H9 (cell line): ENCODE measurements at regions not wholly inside any gene's neighbourhood (a gene's known extent, or its start where the extent isn't known, plus 50 kb on each side); places are given as distances from the start of the nearest gene placed in this dataset.

Experiments used
- DNase-seq: peaks from one replicate; pipeline ENCODE4 v3.0.0-alpha.2; 2017
- H2AFZ ChIP-seq: one replicate; pipeline ENCODE4 v1.6.1; 2013; ENCODE audit warnings: mild to moderate bottlenecking, low read length, control low read depth, moderate library complexity
- H2AK5ac ChIP-seq: 2 replicates; pipeline ENCODE4 v1.6.1; 2013; ENCODE audit warnings: low read length, control low read depth, mixed read lengths; ENCODE audit not compliant: insufficient read length
- H2BK120ac ChIP-seq: one replicate; pipeline ENCODE4 v1.6.1; 2013; ENCODE audit warnings: low read depth, mild to moderate bottlenecking, low read length, control low read depth, inconsistent platforms; ENCODE audit not compliant: poor library complexity, severe bottlenecking
- H2BK12ac ChIP-seq: 2 replicates; pipeline ENCODE4 v1.6.1; 2013; ENCODE audit warnings: low read length, control low read depth, mixed read lengths, low read depth; ENCODE audit not compliant: insufficient read length
- H2BK15ac ChIP-seq: 2 replicates; pipeline ENCODE4 v1.6.1; 2013; ENCODE audit warnings: low read depth, low read length, control low read depth
- H2BK20ac ChIP-seq: one replicate; pipeline ENCODE4 v1.6.1; 2013; ENCODE audit warnings: low read depth, mild to moderate bottlenecking, low read length, control low read depth, inconsistent platforms; ENCODE audit not compliant: poor library complexity, severe bottlenecking
- H2BK5ac ChIP-seq: 2 replicates; pipeline ENCODE4 v1.6.1; 2013; ENCODE audit warnings: low read length, control low read depth, mixed read lengths; ENCODE audit not compliant: insufficient read length
- H3K14ac ChIP-seq: 2 replicates; pipeline ENCODE4 v1.6.1; 2013; ENCODE audit warnings: low read length, control low read depth; ENCODE audit not compliant: insufficient read depth
- H3K18ac ChIP-seq: 2 replicates; pipeline ENCODE4 v1.6.1; 2013; ENCODE audit warnings: low read depth, mild to moderate bottlenecking, mixed read lengths, low read length, control low read depth; ENCODE audit not compliant: insufficient read length
- H3K23ac ChIP-seq: 2 replicates; pipeline ENCODE4 v1.6.1; 2013; ENCODE audit warnings: low read length, control low read depth, mixed read lengths, low read depth; ENCODE audit not compliant: insufficient read length
- H3K23me2 ChIP-seq: 2 replicates; pipeline ENCODE4 v1.6.1; 2013; ENCODE audit warnings: low read depth, mild to moderate bottlenecking, mixed read lengths, low read length, control low read depth; ENCODE audit not compliant: insufficient read length, poor library complexity, severe bottlenecking
- H3K27ac ChIP-seq: 2 replicates; pipeline ENCODE4 v1.5.1; 2013; ENCODE audit warnings: low read length, control low read depth, mixed read lengths, low read depth; ENCODE audit not compliant: insufficient read length
- H3K27me3 ChIP-seq: 2 replicates; pipeline ENCODE4 v1.6.1; 2013; ENCODE audit warnings: low read length, control low read depth, inconsistent platforms; ENCODE audit not compliant: insufficient read depth
- H3K4ac ChIP-seq: 2 replicates; pipeline ENCODE4 v1.6.1; 2013; ENCODE audit warnings: low read depth, mild to moderate bottlenecking, control low read depth, inconsistent platforms, low read length, moderate library complexity
- H3K4me1 ChIP-seq: 2 replicates; pipeline ENCODE4 v1.6.1; 2013; ENCODE audit warnings: low read length, control low read depth, inconsistent platforms; ENCODE audit not compliant: insufficient read depth
- H3K4me2 ChIP-seq: 2 replicates; pipeline ENCODE4 v1.6.1; 2013; ENCODE audit warnings: low read length, control low read depth, mixed read lengths; ENCODE audit not compliant: insufficient read length, insufficient read depth
- H3K56ac ChIP-seq: 2 replicates; pipeline ENCODE4 v1.6.1; 2013; ENCODE audit warnings: low read depth, mild to moderate bottlenecking, mixed read lengths, low read length, control low read depth; ENCODE audit not compliant: insufficient read length
- H3K79me1 ChIP-seq: 2 replicates; pipeline ENCODE4 v1.6.1; 2013; ENCODE audit warnings: low read depth, mild to moderate bottlenecking, moderate library complexity, low read length, control low read depth, inconsistent platforms; ENCODE audit not compliant: insufficient read depth, poor library complexity, severe bottlenecking
- H3K79me2 ChIP-seq: 2 replicates; pipeline ENCODE4 v1.6.1; 2013; ENCODE audit warnings: low read length, control low read depth, inconsistent platforms; ENCODE audit not compliant: insufficient read depth
- H3K9ac ChIP-seq: 2 replicates; pipeline ENCODE4 v1.6.1; 2013; ENCODE audit warnings: low read length, control low read depth, mixed read lengths; ENCODE audit not compliant: insufficient read length; ENCODE audit errors: extremely low read depth
- H3K9me3 ChIP-seq: one replicate; pipeline ENCODE4 v1.6.1; 2013; ENCODE audit warnings: low read depth, low read length, inconsistent platforms; ENCODE audit not compliant: control insufficient read depth
- H3T11ph ChIP-seq: one replicate; pipeline ENCODE4 v1.6.1; 2013; ENCODE audit warnings: mild to moderate bottlenecking, low read length, control low read depth, inconsistent platforms
- H4K20me1 ChIP-seq: one replicate; pipeline ENCODE4 v1.6.1; 2013; ENCODE audit not compliant: control insufficient read depth, insufficient read length, insufficient read depth
- H4K5ac ChIP-seq: 2 replicates; pipeline ENCODE4 v1.6.1; 2013; ENCODE audit warnings: low read depth, mild to moderate bottlenecking, mixed read lengths, low read length, control low read depth; ENCODE audit not compliant: insufficient read length
- H4K8ac ChIP-seq: replicated peaks from 2 replicates; pipeline ENCODE4 v1.6.1; 2013; ENCODE audit warnings: low read length, control low read depth, mixed read lengths, low read depth; ENCODE audit not compliant: insufficient read length
- H4K91ac ChIP-seq: 2 replicates; pipeline ENCODE4 v1.6.1; 2013; ENCODE audit warnings: low read depth, mild to moderate bottlenecking, moderate library complexity, mixed read lengths, low read length, control low read depth; ENCODE audit not compliant: insufficient read length
- H3K27ac Mint-ChIP-seq, 3 experiments: 2 replicates in 2 of 3; 3 replicates in 1 of 3; pipeline ENCODE4 v1.8.0; 2020 to 2021; ENCODE audit warnings: mixed read lengths in 3 of 3, mild to moderate bottlenecking in 1 of 3, moderate library complexity in 1 of 3
- H3K27me3 Mint-ChIP-seq: 2 replicates; pipeline ENCODE4 v1.8.0; 2021; ENCODE audit warnings: low read depth, mild to moderate bottlenecking, moderate library complexity, mixed read lengths
- H3K36me3 Mint-ChIP-seq, 3 experiments: 2 replicates in 2 of 3; 3 replicates in 1 of 3; pipeline ENCODE4 v1.8.0; 2020 to 2021; ENCODE audit warnings: low read depth in 3 of 3, mixed read lengths in 3 of 3; ENCODE audit not compliant: insufficient read depth in 1 of 3
- H3K4me1 Mint-ChIP-seq, 2 experiments: 2 replicates each; pipeline ENCODE4 v1.8.0; 2020; ENCODE audit warnings: mixed read lengths in 2 of 2
- H3K4me3 Mint-ChIP-seq, 2 experiments: 2 replicates in 1 of 2; 3 replicates in 1 of 2; pipeline ENCODE4 v1.8.0; 2020 to 2021; ENCODE audit warnings: mild to moderate bottlenecking in 2 of 2, mixed read lengths in 2 of 2, moderate library complexity in 1 of 2
- H3K9me3 Mint-ChIP-seq, 2 experiments: 2 replicates in 1 of 2; 3 replicates in 1 of 2; pipeline ENCODE4 v1.8.0; 2020; ENCODE audit warnings: mild to moderate bottlenecking in 2 of 2, mixed read lengths in 2 of 2, moderate library complexity in 1 of 2
- WGBS: extraction: QIAGEN DNeasy Blood & Tissue Kit; methylation state at CpG from one replicate; pipeline ENCODE4 v1.1.7; 2013; ENCODE audit warnings: missing lambda C conversion rate, low lambda C conversion rate, mixed read lengths; ENCODE audit not compliant: insufficient read length; ENCODE audit errors: extremely low coverage; 5-methylcytosine and 5-hydroxymethylcytosine counted together
- TF ChIP-seq, protein P1 (sequence below): fragments of 200-600 bp; sonication (generic); conservative IDR thresholded peaks from 3 replicates; pipeline ENCODE4 v1.8.0; 2021; ENCODE audit warnings: antibody characterized with exemption, mild to moderate bottlenecking

GRCh38 chr5:54702470-54702869 is 184.9 kb downstream of the SNX18 start:
- H3K27me3 ChIP-seq, result no peaks in the 10 kb centered on the region
- Mint-ChIP-seq H3K27ac (no peak overlapping the region), H3K27me3 (peaks cover 23% of the 10 kb centered on the region), H3K9me3 (no peaks in the 10 kb centered on the region), H3K4me1 (peaks cover 10 to 11% of the 10 kb centered on the region in 2 experiments), H3K36me3 (no peaks in the 10 kb centered on the region), H3K4me3 (no peak overlapping the region)
- no peaks in the 10 kb centered on the region for H4K20me1 ChIP-seq
- no peak overlapping the region for H3K56ac ChIP-seq
- H3T11ph ChIP-seq, result no peak overlapping the region
- no peak overlapping the region for H4K5ac ChIP-seq
- TF ChIP-seq, protein P1, sequence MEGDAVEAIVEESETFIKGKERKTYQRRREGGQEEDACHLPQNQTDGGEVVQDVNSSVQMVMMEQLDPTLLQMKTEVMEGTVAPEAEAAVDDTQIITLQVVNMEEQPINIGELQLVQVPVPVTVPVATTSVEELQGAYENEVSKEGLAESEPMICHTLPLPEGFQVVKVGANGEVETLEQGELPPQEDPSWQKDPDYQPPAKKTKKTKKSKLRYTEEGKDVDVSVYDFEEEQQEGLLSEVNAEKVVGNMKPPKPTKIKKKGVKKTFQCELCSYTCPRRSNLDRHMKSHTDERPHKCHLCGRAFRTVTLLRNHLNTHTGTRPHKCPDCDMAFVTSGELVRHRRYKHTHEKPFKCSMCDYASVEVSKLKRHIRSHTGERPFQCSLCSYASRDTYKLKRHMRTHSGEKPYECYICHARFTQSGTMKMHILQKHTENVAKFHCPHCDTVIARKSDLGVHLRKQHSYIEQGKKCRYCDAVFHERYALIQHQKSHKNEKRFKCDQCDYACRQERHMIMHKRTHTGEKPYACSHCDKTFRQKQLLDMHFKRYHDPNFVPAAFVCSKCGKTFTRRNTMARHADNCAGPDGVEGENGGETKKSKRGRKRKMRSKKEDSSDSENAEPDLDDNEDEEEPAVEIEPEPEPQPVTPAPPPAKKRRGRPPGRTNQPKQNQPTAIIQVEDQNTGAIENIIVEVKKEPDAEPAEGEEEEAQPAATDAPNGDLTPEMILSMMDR, result no peak
- no peak overlapping the region for H2BK5ac ChIP-seq
- no peak overlapping the region for H3K18ac ChIP-seq
- no peaks in the 10 kb centered on the region for H3K23me2 ChIP-seq
- no peak overlapping the region for H2BK15ac ChIP-seq
- H3K9me3 ChIP-seq, result no peaks in the 10 kb centered on the region
- H2BK12ac ChIP-seq, result no peak overlapping the region
- no peak overlapping the region for H3K27ac ChIP-seq
- no peaks in the 10 kb centered on the region for H3K79me2 ChIP-seq
- H3K4me1 ChIP-seq, result no peaks in the 10 kb centered on the region; the same call in none of the 2 replicates
- no peak overlapping the region for H2BK120ac ChIP-seq
- H2BK20ac ChIP-seq, result no peak overlapping the region
- no peak overlapping the region for H2AK5ac ChIP-seq
- WGBS, result no CpG with 5 or more reads among the region's 1 CpG
- no peak overlapping the region for H4K91ac ChIP-seq
- DNase-seq, result no peak
- no peak overlapping the region for H3K4ac ChIP-seq
- no peak overlapping the region for H3K23ac ChIP-seq
- H3K4me2 ChIP-seq, result no peak overlapping the region
- no peak overlapping the region for H3K14ac ChIP-seq
- no peak overlapping the region for H3K9ac ChIP-seq
- no peak overlapping the region for H4K8ac ChIP-seq
- no peak overlapping the region for H2AFZ ChIP-seq
- no peaks in the 10 kb centered on the region for H3K79me1 ChIP-seq
